NCI-H1930 (cell line): ENCODE measurements at regions not wholly inside any gene's neighbourhood (a gene's known extent, or its start where the extent isn't known, plus 50 kb on each side); places are given as distances from the start of the nearest gene placed in this dataset.
"Not testable (repeated sequence)": the region's sequence is repeated elsewhere in the genome, so short reads cannot be mapped to it uniquely, and the experiment has no call there.

Experiments used
- DNase-seq, 2 experiments: peaks; one replicate each; lab custom pipeline; 2025; lab: John Stamatoyannopoulos, UW

- no peak for DNase-seq
These were observed 125.7 kb upstream of the MYO3A start for GRCh38 chr10:25808372-25808771.

DNA sequence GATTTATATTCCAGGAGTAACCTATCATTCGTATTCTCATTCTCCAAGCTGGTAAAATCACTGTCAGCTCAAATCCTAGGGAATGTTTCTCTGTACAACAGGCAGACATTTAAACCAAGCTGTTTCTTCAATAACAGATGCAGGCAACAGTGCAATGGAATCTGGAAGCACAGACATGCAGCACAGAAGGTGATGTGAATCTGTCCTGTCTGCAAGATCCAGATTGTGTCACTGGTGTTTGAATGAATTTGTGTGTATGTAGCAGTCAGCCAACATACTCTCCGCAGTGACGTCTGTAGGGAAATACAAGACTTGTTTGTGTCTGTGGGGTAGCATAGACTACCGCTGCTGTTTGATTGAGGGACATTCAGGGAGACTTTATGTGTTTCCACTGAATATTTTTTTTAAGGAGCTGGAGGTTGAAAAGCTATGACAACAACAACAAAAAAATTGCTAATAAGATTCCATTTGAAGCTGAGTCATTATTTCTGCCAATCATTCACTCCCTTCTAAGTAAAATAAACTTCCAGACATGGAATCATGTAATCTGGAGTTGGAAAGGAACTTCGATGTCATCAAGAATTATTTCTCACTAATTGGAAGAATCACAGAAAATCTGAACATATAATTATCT lies 122.9 kb upstream of the MYO3A start:
- no peak for DNase-seq

DNA sequence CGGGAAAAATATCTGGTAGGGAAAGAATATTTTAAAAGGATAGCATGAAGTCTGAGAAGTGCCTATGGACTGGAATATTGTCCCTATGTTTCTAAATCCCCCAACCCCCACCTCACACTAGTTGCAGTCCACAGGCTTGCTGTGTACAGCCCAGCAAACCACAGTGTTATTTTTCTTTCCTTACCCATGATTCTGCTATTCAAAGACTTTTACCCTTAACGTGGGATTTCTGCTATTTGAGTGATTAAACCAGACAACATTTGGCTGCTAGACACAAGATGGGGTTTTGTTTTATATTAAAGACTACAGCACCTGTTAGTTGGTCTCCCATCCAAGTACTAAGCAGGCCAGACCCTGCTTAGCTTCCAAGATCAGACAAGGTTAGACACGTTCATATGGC lies 120.5 kb upstream of the MYO3A start:
- no peak for DNase-seq

DNA sequence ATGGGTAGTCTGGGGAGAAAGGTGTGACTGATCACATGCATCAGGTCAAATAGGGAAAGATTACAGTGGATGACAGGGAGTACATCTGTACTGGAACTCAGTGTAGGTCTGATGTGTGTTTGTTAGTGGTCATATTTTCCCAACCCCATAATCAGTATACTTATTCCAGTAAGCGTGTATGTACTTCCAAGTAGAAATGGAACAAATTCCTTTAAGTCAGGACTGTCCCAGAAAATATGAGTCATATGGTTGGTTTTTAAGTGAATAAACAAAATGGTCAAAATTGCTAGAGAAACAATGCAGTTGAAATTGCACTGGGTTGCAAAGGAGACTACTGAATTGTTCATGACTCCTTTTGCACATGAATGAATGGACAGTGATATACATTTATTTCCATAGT lies 118.8 kb upstream of the MYO3A start:
- no peak for DNase-seq

GRCh38 chr10:25815999-25816768 lies 117.8 kb upstream of the MYO3A start:
- DNase-seq, result peak in 1 of 2 experiments; percentile 21

DNA sequence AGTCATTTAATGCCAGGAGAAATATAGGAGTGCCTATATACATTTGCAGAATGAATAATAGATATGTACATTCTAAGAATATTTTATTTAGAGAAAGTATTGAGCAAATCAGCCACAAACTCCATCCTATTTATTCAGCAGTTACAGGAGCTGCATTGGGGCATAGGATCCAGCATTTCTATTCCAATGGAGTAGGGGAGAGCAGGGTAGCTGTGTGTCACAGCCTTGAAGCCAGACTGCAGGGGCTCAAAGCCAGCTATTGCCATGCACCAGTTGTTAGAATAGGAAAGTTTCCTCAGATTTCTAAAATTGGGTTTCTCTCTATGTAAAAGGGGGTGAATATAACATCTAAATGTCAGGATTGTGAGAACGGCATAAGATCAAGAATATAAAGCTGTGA lies 116.8 kb upstream of the MYO3A start:
- DNase-seq, result no peak

DNA sequence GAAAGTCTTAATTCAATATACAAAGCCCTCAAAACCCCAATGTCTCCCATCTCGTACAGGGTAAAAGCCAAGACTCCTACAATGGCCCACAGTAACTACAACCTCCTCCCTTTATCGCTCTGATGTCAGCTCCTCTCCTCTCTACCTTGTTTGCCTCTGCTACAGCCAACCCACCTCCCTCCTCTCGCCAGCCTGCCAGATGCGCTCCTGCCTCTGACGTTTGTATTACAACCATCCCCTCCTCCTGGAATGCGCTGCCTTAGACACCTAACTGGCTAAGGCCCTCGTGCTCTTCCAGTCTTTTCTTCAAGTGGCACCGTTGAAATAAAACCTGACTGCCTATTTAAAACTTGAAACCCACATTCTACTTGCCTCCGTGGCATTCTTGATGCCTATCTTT lies 115.3 kb upstream of the MYO3A start:
- DNase-seq, result no peak

- DNase-seq, result no peak
These were observed 113.6 kb upstream of the MYO3A start for GRCh38 chr10:25820472-25820871.

GRCh38 chr10:25820874-25821273 lies 113.2 kb upstream of the MYO3A start:
- DNase-seq, result no peak

- DNase-seq, result no peak
These were observed 110.0 kb upstream of the MYO3A start for GRCh38 chr10:25824050-25824449.

- no peak for DNase-seq
These were observed 105.6 kb upstream of the MYO3A start for GRCh38 chr10:25828475-25828874.

GRCh38 chr10:25831080-25831479 lies 102.9 kb upstream of the MYO3A start:
- DNase-seq, result no peak

DNA sequence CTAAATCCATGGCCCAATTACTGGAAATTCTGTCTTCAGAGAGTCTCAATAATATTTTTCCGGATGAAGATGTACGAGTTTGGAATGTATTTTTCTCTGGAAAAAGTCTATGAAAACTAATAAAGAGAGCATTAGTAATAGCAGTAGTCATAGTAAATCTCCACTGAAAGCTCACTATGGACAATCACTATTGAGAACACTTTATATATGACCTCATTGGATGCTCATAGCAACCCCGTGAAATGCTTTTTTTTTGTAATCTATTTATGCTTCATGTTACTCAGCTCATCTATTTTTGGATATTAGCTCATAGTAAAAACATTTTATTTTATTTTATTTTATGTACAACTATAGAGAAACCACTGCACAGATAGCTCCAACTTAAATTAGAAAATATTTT lies 94.3 kb upstream of the MYO3A start:
- no peak for DNase-seq

- not testable (repeated sequence) for DNase-seq
These were observed 93.2 kb upstream of the MYO3A start for GRCh38 chr10:25840875-25841274.

DNA sequence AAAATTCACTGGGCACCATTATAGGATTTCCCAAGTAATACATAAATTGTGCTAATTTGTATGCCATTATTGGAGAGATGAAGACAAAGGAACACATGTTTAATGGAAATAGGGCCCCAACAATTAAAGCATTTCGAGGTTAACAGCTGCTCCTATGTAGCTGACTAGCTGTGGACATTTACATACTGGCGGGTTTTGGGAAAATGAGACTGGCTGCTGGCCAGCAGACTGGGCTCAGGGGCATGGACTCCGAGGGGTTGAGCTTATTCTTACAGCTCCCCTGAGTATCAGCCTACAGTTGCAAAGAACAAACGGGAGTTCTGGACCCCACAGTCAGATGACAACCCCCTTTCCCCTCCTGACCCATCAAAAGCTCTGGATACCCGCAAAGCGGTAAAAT lies 91.9 kb upstream of the MYO3A start:
- DNase-seq, result no peak

DNA sequence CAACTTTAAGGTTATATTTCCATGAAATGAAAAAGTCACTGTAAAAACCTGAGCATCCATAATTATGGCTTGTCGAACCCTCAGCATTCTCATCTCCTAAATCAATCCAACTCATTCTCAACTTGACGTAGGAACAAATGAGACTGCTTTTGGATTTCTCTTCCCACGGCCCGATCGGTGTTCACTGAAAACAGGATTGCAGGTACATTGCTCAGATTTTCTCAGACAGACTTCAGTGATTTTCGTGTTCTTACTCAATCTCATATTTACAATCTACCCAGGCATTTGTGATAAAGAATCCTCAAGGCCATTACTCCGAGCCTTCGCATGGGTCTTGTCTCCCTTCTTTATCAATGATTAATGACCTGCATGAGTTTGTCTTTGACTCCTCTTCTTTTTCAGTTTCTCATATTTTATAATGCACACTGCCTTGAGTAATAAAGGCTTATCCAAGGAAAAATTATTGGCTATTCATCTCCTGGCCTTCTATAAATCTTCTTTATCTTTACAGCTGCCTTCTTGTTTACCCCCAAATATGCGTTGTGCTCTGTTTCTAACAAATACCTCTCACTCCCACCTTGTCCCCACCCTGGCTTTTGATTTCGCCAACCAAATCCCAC lies 90.4 kb upstream of the MYO3A start:
- DNase-seq, result no peak

- not testable (repeated sequence) for DNase-seq
These were observed 89.3 kb upstream of the MYO3A start for GRCh38 chr10:25844716-25845115.

GRCh38 chr10:25849268-25849667 lies 84.8 kb upstream of the MYO3A start:
- no peak for DNase-seq

GRCh38 chr10:25849988-25850387 lies 84.0 kb upstream of the MYO3A start:
- no peak for DNase-seq

DNA sequence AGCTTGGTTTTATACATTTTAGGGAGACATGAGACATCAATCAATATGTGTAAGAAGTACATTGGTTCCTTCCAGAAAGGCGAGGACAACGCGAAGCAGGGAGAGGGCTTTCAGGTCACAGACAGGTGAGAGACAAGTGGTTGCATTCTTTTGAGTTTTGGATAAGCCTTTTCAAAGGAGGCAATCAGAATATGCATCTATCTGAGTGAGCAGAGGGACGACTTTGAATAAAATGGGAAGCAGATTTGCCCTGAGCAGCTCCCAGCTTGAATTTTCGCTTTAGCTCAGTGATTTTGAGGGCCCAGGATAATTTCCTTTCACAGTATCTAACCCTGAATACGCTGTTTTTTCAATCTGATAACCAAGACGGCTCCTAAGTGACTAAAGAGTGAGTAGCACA lies 82.5 kb upstream of the MYO3A start:
- DNase-seq, result no peak

GRCh38 chr10:25852364-25852941 lies 81.6 kb upstream of the MYO3A start:
- DNase-seq, result no peak

DNA sequence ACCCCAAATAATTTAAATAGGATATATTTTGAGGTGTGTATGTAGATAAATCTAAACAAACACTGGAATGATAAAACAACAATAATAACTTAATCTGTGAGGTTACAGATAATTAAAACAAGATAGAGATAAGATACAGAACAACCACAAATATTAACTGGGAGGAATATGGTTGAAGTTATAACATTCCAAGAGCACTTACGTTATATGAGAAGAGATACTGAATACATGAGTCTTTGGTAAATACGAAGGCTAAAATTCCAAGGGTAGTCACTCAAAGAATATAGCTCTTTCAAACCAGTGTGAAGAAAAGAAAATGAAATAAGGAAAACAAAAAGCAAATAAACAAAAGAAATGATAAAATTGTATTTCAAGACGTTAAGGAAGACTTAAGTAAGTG lies 76.0 kb upstream of the MYO3A start:
- DNase-seq, result no peak

DNA sequence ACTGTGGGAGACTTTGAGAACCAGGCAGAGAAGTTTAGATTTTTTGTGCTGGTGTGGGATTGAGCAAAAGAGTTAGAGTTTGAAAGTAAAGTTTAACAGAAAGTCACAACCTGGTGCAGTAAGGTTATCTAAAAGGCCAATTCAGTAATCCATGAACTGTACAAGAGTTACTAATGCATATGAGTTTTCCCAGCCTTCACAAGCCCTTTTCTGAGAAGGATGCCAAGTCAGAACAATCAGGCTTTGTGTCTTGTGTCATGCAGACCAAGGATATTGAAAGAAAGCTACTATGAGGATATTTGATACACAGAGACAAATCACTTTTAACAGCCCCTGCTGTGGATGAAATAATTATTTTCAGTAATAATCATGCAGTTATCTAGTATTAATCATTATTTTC lies 68.8 kb upstream of the MYO3A start:
- DNase-seq, result no peak
